DND-41 (cell line): ENCODE measurements at regions not wholly inside any gene's neighbourhood (a gene's known extent, or its start where the extent isn't known, plus 50 kb on each side); places are given as distances from the start of the nearest gene placed in this dataset.
"Not testable (repeated sequence)": the region's sequence is repeated elsewhere in the genome, so short reads cannot be mapped to it uniquely, and the experiment has no call there.

Experiments
- ATAC-seq: fragments of 200-7000 bp; cut with Tn5 transposase; 3 replicates; pipeline ENCODE4 v1.9.1; 2021; ENCODE audit warnings: low read depth; ENCODE audit not compliant: insufficient read depth
- DNase-seq: peaks from one replicate; pipeline ENCODE4 v3.0.0-alpha.2; 2020
- H2AFZ ChIP-seq: 2 replicates; pipeline ENCODE4 v1.6.0; 2012; ENCODE audit warnings: low read depth, low read length
- H3K27ac ChIP-seq: 2 replicates; pipeline ENCODE4 v1.5.1; 2012; ENCODE audit warnings: low read length, inconsistent platforms
- H3K27me3 ChIP-seq: fragments of 200-600 bp; sonication (generic); 2 replicates; pipeline ENCODE4 v1.6.0; 2012; ENCODE audit warnings: low read length, mild to moderate bottlenecking, inconsistent platforms; ENCODE audit not compliant: insufficient read depth, poor library complexity
- H3K36me3 ChIP-seq: 2 replicates; pipeline ENCODE4 v1.5.1; 2012; ENCODE audit warnings: low read length, inconsistent platforms; ENCODE audit not compliant: insufficient read depth
- H3K4me1 ChIP-seq: 2 replicates; pipeline ENCODE4 v1.5.1; 2012; ENCODE audit warnings: mild to moderate bottlenecking, low read length; ENCODE audit not compliant: insufficient read depth
- H3K4me2 ChIP-seq: 2 replicates; pipeline ENCODE4 v1.6.0; 2012; ENCODE audit warnings: mild to moderate bottlenecking, moderate library complexity, low read length, inconsistent platforms; ENCODE audit not compliant: insufficient read depth
- H3K4me3 ChIP-seq, 2 experiments: fragments of 200-600 bp in 1 of 2; shearing (Covaris generic) in 1 of 2; 2 replicates each; pipeline ENCODE4 v1.5.1; 2012 to 2016; ENCODE audit warnings: inconsistent platforms in 2 of 2, low read length in 2 of 2, mild to moderate bottlenecking in 2 of 2, low read depth in 1 of 2, moderate library complexity in 1 of 2
- H3K79me2 ChIP-seq: 2 replicates; pipeline ENCODE4 v1.6.0; 2012; ENCODE audit warnings: low read length, inconsistent platforms; ENCODE audit not compliant: insufficient read depth
- H3K9ac ChIP-seq: 2 replicates; pipeline ENCODE4 v1.6.0; 2012; ENCODE audit warnings: low read depth, mild to moderate bottlenecking, inconsistent platforms, low read length, moderate library complexity
- H3K9me3 ChIP-seq: 2 replicates; pipeline ENCODE4 v1.5.1; 2012; ENCODE audit warnings: low read length, moderate library complexity, mild to moderate bottlenecking, inconsistent platforms; ENCODE audit not compliant: insufficient read depth, severe bottlenecking
- H4K20me1 ChIP-seq: 2 replicates; pipeline ENCODE4 v1.6.0; 2012; ENCODE audit warnings: low read length; ENCODE audit not compliant: insufficient read depth
- CTCF ChIP-seq: IDR thresholded peaks from 2 replicates; pipeline ENCODE4 v1.5.1; 2012; ENCODE audit warnings: borderline replicate concordance, low read length, moderate library complexity, mild to moderate bottlenecking; ENCODE audit not compliant: poor library complexity, severe bottlenecking; ENCODE audit errors: extremely low read depth
- EZH2 ChIP-seq: IDR thresholded peaks from 3 replicates; pipeline ENCODE4 v1.6.1; 2012; ENCODE audit warnings: borderline replicate concordance, low read depth, mild to moderate bottlenecking, moderate library complexity, low read length, inconsistent platforms; ENCODE audit not compliant: severe bottlenecking

GRCh38 chr4:187908731-187909130 lies 86.8 kb upstream of the ZFP42 start:
- Histone ChIP-seq H3K9me3 (no peaks in the 10 kb centered on the region), H3K79me2 (no peaks in the 10 kb centered on the region), H3K9ac (no peak overlapping the region), H3K4me2 (no peak overlapping the region), H4K20me1 (no peaks in the 10 kb centered on the region), H2AFZ (no peak overlapping the region), H3K36me3 (no peaks in the 10 kb centered on the region), H3K27ac (no peak overlapping the region), H3K4me3 (no peak overlapping the region), H3K4me1 (no peaks in the 10 kb centered on the region), H3K27me3 (no peaks in the 10 kb centered on the region)
- TF ChIP-seq EZH2 (no peak), CTCF (no peak)
- DNase-seq (no peak), ATAC-seq (no peak)

GRCh38 chr4:187910741-187911140 lies 84.8 kb upstream of the ZFP42 start:
- Histone ChIP-seq H3K79me2 (no peaks in the 10 kb centered on the region), H3K9ac (no peak overlapping the region), H3K27ac (no peak overlapping the region), H3K4me2 (no peak overlapping the region), H3K36me3 (no peaks in the 10 kb centered on the region), H4K20me1 (no peaks in the 10 kb centered on the region), H3K4me3 (no peak overlapping the region), H3K9me3 (no peaks in the 10 kb centered on the region), H3K27me3 (no peaks in the 10 kb centered on the region), H2AFZ (no peak overlapping the region), H3K4me1 (no peaks in the 10 kb centered on the region)
- DNase-seq (no peak), ATAC-seq (no peak)
- TF ChIP-seq CTCF (no peak), EZH2 (no peak)

DNA sequence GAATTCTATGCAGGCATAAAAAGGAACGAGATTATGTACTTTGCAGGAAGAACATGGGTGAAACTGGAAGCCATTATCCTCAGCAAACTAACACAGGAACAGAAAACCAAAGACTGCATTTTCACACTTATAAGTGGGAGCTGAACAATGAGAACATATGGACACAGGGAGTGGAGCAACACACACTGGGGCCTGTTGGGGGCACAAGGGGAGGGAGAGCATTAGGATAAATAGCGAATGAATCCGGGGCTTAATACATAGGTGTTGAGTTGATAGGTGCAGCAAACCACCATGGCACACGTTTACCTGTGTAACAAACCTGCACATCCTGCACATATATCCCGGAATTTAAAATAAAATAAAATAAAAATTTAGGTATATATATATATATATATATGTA lies 80.2 kb upstream of the ZFP42 start:
- not testable (repeated sequence) for H3K9ac ChIP-seq, DNase-seq, H3K4me3 ChIP-seq, H3K9me3 ChIP-seq, H2AFZ ChIP-seq, H3K4me2 ChIP-seq, H3K79me2 ChIP-seq, H3K27me3 ChIP-seq, H3K4me1 ChIP-seq, ATAC-seq, H3K36me3 ChIP-seq, H3K27ac ChIP-seq, H4K20me1 ChIP-seq

DNA sequence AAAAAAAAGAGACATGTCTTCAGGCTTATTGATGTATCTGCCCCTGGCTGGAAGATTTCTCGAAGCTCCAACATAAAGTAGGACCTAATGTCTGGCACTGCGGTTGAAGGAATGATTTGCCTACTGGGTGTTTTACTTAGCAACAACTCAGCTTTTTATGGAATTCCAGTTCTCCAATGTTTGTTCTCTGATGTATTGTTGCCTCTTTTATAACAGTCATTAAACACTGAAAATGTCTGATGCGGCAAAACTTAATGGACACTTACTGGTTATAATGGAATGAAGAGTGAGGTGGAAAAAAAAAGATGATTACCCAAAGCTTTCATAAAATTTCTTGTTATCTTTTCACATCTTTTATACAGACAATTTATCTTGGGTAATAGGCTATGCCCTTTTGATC lies 75.6 kb upstream of the ZFP42 start:
- DNase-seq (no peak), ATAC-seq (no peak)
- H3K27ac ChIP-seq = no peak overlapping the region
- H3K4me1 ChIP-seq = no peaks in the 10 kb centered on the region
- no peak overlapping the region for H3K4me3 ChIP-seq
- H4K20me1 ChIP-seq = no peaks in the 10 kb centered on the region
- no peaks in the 10 kb centered on the region for H3K9me3 ChIP-seq
- no peaks in the 10 kb centered on the region for H3K79me2 ChIP-seq
- H3K27me3 ChIP-seq = no peaks in the 10 kb centered on the region
- H3K4me2 ChIP-seq = no peak overlapping the region
- H3K36me3 ChIP-seq = no peaks in the 10 kb centered on the region
- H2AFZ ChIP-seq = no peak overlapping the region
- no peak for TF ChIP-seq EZH2
- no peak for TF ChIP-seq CTCF
- no peak overlapping the region for H3K9ac ChIP-seq
